GM19239 (cell line): ENCODE measurements at regions not wholly inside any gene's neighbourhood (a gene's known extent, or its start where the extent isn't known, plus 50 kb on each side); places are given as distances from the start of the nearest gene placed in this dataset.

Experiments used
- DNase-seq: peaks from one replicate; pipeline ENCODE4 v3.0.0; 2011; ENCODE audit warnings: low spot score; ENCODE audit not compliant: insufficient read length
- FAIRE-seq: peaks from 2 replicates; lab custom pipeline; 2011; peaks lifted over from hg19 to GRCh38; lab: Jason Lieb, UNC

DNA sequence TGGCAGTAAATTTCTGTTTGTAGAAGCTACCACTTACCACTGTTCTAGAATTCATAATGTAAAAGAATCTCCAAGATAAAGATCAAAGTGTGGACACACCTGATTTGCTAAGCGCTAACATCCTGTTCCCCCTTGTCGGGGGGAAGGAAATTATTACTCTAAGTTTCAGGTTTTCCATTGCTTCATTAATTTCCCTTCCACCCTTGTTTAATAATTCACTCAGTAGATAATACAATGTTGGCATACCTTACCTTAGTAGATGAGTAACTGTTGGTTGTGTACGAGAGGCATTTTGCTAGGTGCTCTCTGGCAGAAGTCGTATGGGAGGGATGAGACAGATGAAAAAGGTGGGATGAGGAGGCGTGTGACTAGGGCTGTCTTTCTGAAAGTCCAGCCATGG lies 641.2 kb upstream of the ARRDC4 start:
- DNase-seq, result no peak
- no peak for FAIRE-seq

DNA sequence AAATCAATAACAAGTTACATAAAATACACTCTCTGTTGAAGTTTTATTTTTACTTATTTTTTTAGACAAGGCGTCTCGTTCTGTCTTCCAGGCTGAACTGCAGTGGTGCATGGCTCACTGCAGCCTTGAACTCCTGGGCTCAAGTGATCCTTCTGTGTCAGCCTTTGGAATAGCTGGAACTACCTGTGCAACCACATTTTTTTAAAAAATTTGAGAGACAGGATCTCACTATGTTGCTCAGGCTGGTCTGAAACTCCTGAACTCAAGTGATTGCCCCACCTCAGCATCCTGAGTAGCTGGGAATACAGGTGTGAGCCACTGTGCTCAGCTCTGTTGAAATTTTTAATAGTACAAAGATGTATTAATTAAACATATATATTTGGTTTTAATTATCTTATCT lies 614.3 kb upstream of the ARRDC4 start:
- FAIRE-seq, result no peak
- no peak for DNase-seq

DNA sequence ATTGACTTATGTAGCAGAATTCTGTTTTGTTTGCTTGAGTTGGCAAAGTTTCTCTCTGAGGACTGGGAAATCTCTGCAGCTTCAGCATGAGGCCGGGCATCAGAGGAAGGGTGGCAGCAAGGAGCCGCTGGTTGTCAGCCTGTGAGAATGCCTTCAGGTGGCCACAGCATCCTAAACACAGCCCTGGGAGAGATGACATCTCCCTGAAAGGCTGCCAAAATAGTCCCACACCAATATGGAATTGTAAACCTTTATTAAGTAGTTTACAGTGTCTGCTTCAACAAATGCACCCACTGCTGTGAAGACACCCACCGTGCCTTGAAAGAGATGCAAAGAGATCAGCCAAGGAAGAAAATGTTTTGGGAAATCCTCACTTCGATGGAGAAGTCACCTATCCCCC lies 609.7 kb upstream of the ARRDC4 start:
- no peak for FAIRE-seq
- no peak for DNase-seq

DNA sequence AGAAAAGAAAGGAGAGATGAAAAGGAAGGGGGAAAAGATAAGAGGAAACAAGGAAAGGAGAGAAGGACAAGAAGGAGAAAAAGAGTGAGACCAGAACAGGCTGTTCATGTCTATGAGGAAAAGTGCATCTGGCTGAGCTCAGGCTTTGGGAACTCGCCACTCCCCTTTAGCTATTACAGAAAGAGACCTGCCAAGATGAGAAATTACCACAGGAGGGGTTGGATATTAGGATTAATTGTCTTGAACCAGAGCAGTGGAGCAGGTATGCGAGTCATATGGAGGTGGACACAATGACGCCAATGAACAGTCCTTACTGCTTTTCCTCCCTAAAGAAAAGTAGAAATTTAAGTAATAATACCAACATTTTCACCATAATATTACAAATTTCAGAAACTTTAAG lies 577.0 kb upstream of the ARRDC4 start:
- FAIRE-seq (no peak), DNase-seq (no peak)

DNA sequence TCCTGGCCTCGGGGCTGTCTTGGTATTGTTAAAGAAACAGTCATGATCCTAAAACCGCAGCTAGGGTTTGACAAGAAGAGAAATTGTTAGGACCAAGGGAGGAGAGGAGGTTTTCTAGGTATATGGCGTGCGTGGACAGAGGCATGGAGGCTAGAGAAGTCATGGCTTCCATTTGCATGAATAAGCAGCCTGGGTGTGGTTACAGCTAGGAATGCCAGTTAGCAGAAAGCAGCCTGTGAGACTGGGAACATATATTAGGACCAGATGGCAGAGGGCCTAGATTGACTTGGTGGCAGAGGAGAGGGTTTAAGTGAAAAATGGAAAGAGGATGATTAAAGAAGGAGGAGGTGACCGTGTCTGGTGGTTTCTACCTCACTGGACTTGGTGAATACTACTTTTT lies 573.6 kb upstream of the ARRDC4 start:
- DNase-seq (no peak), FAIRE-seq (no peak)

DNA sequence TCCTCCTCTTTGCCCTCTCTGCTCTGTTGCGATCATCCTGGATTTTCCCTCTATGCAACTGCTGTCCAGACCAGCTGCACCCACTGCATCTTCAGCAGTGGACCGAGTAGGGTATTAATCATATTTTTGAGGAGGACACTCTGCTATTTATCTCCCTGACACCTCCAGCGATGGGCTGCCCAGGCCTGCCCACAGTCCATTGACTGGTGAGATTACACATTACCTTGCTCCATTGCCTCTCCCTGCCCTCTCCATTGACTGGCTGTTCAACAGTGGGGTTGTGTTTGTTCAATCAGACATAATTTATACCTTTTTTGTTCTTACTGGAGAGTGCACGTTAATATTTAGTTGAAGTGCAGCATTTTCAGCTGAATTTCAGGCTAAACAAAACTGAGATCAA lies 559.3 kb upstream of the ARRDC4 start:
- DNase-seq, result no peak
- FAIRE-seq, result no peak

DNA sequence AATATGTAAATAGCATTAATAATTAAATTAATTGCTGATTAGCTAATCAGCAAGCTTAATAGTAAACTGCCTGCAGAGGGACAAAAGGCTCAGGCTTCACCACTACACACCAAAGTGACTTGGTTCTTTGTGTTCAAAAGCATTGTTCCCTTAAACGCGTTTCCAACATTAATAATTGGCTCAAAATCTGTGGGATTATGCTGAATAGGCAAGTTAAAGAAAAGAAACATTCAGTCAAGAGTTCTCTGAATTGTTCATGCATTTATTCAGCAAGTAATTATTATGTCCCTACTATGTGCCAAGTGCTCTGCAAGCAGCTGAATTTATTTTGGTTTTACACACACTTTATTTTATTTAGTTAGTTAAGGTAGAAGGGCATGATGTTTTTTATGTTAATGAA lies 558.5 kb upstream of the ARRDC4 start:
- no peak for DNase-seq
- no peak for FAIRE-seq

DNA sequence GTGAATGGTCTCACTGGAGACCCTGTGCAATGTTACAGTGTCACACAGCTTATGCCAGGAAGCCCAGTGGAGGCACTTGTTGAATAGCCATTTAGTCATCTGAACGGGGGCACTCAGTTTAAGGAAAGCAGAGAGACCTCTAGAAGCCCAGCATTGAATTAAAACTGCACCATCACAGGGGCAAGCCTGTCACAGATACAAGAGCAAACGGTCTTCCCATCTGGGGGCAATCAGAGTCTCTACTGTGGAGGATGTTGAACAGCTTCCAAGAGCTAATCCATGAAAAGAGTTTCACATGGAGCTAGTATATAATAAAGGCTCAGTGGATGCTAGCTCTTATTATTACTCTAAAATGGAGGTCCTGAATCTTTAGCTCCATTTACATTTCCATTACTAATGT lies 553.7 kb upstream of the ARRDC4 start:
- no peak for DNase-seq
- no peak for FAIRE-seq

DNA sequence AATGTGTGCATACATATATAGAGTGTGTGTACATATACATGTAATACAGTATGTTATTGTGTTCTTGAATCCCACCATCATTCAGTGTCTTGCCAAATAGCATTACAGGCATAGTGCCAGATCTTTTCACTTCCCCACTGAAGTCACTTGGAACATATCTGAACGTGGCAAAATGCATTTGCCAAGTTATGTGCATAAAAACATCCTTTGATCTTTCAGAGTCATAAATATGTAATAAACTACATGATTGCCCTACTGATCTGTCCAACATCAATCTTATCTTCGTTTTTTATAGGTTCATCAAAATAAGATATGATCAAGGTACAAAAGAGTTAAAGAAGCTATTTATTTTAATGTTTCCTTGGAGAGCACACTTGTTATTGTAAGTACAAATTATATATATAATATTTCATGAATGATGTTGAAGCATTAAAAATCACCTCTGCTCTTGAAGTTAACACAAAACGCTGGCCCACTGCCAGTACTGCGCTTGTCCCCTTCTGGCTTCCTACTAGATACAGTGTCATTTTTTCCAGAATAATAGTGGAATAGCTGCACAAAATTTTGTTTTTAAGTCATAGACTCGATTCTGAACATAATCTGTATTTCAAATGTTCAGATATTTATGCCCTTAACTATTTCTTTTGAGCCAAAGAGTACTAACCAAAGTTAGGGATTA lies 549.5 kb upstream of the ARRDC4 start:
- FAIRE-seq (no peak), DNase-seq (no peak)

DNA sequence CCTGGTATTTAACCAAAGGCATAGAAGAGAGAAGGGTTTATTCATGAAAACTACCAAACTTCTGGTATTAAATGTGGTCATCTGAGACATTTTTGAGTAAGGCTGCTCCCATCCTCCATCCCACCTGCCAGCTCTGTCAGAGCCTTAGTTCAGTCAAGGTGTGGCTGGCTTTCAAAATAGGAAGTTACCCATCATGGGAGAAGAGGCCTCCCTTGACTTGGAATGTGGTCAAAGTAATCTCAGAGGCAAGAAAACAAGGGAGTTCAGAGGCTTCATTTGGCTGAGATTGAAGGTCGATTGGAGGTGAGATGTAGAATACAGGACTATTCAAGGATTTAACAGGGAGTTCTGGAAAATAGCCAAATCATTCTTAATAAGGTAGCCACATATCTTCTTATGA lies 540.4 kb upstream of the ARRDC4 start:
- DNase-seq (no peak), FAIRE-seq (no peak)

DNA sequence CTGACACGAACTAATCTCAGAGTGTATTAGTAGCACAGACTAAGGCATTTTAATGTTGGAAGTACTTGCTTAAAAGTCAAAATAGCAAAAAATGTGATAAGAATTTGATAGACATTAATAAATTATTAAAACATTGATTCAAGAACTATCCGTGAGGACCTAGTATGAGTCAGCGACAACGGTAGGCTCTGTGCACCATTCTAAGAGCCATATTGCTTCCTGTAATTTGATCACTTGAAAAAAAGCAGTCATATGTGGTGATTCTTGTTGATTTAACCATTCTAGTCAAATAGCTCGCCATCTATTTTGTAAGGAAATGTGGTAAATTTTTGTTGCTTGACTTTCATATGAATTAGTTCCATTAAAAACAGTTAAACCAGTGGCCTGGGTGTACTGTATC lies 534.9 kb upstream of the ARRDC4 start:
- DNase-seq, result no peak
- no peak for FAIRE-seq

DNA sequence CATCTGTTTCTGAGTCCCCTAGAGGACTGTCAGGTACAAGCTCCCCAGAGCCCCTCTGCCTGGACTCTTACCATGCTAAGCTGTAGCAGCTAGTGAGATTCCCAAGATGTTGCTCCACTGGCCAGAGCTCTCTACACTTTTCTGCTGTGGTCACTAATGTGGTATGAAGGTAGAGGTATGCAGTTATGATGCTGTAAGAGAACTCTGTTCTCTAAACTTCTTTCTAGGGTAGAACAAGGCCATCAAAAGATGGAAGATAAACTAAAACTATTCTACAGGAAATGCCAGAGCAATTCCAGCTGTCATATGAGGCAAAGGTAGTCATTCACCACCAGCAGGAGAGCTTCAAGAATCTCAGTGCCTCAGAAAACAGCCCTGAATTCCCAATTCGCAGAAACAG lies 517.4 kb upstream of the ARRDC4 start:
- no peak for DNase-seq
- FAIRE-seq, result no peak

DNA sequence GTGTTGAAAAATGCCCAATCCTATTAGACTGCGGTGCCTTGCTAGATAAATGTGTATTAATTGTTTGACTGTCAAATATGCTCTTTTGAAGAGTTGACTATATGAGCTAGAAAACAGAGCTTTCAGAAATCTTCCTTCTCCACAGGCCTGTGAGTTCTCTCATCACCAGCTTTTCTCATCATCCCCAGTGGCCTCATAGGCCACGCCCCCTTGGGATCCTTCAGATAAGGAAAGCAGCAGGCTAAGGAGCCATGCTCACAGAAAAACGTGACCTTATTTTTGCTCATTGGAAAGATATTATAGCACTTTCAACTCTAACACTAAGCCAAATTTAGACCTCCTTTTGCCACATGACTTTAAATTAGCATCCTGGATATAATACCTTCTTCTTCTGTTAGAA lies 514.4 kb upstream of the ARRDC4 start:
- DNase-seq (no peak), FAIRE-seq (no peak)

DNA sequence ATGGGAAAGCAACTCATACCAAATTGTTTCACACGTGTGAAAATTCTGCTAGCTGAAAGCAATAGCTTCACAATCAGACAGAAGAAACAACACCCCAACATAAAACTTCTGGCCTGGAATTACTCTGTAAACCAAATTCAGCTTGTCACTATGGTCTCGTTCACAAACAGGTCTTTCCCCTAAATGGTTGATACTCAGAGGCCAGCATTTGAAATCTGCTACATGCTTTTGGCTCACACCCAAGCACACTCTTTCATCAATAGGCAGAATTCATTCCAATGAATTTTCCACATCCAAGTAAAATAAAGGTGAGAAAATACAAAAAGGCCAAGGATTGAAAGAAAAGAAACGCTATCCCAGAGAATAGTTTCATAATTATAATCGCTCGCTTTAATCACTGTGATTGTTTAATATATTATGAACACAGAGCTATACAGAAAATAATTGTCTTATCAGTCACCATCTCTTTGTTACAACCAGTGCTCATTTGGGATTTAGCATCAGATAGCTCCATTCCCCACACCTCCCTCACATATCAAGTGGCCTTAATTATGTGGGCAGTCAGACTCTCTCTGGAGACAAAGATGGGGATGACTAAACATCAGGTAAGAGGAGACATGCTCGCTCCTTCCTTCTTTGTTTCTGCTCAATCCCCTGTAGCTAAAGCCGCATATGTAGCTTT lies 503.8 kb upstream of the ARRDC4 start:
- FAIRE-seq, result no peak
- DNase-seq, result no peak

DNA sequence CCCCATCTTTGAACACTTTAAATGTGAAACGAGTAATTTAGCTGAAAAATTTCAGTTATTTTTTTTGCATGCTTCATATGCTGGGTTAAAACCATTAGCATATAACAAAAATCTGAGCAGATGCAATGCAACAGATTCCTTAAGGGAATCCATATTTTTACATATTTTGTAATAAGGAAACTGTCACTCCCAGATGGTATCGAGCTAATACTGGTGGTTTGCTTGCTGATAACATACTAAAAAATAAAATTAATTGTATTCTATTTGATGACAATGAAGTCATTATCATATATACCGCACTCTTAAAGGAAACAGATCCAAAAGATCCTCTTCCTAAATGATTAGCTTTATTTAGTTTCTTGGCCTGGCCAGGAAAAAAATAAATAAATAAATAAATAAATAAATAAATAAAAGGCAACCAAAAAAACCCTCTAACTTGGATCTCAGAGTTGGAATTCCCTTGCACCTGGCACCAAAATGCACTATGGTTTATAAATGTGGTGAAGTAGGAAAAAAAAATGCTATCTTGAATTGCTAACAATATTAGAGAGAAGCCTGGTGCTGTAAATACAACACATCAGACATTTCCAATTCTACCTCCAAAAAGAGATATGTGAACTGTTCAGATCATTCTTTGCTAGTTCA lies 503.2 kb upstream of the ARRDC4 start:
- DNase-seq (no peak), FAIRE-seq (no peak)

DNA sequence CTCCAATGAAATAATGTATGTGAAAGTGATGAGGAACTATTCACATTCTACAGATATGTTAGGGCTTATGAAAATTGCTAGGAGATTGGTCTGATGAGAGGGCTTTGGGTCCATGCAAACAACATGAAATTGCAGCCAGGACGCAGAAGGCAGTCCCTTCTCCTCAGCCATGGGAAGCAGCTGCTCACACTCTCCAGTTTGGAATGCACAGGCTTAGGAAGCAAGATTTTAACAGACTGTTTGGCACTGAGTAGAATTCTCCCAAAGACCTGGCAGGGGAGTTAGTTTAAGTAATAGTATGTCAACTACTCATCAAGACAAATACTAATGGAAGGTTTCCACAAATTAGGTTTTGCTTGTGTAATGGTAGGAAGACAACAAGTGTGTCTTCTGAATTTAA lies 500.7 kb upstream of the ARRDC4 start:
- DNase-seq (no peak), FAIRE-seq (no peak)

DNA sequence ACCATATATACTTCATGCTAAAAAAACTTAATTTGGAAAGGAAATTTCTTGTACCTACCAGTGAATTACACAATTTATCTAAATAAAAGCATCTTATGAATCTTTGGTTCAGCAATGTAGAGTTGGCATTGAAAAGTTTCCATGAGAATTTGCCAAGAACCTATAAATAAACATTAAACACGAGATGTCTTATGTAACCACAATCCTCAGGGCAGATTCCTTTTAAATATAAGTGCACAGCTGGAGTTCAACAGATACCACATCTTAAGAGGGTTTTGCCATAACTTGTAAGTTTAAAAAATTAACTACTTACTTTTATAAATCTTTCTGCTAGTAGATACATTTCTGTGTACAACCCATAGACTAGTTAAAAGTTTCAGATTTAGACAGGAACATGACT lies 499.3 kb upstream of the ARRDC4 start:
- FAIRE-seq (no peak), DNase-seq (no peak)

DNA sequence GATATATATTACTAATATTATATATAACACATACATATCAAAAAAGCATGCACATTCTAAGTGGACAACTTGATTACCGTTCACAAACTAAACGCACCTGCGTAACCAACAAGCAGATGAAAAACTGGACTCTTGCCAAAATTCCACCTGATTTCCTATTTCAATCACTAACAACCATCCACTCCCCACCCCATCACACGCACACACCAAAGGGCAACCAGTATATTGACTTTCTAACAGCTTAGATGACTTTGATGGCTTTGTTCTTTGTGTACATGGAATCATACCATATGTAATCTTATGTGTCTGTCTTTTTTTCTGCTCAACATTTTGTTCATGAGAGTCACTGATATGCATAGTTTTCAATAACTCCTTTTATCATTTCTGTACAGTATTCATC lies 496.8 kb upstream of the ARRDC4 start:
- DNase-seq (no peak), FAIRE-seq (no peak)

DNA sequence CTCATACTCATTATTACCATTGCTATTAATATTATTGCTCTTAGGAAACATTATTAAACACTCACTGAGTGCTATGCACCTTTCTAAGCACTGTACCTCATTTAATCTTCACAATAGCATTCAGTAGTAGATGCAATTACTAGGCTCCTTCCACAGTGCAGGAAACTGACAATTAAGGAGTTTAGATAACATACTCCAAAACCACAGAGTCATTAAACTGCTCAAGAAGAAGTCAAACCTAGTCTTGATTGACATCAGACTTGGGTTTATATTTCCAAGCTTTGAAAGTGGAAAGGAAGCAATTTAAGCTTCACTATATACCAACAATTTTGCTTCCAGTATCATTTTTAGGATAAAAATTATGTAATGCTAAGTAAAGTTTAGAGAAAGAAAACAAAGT lies 490.1 kb upstream of the ARRDC4 start:
- FAIRE-seq (no peak), DNase-seq (no peak)

DNA sequence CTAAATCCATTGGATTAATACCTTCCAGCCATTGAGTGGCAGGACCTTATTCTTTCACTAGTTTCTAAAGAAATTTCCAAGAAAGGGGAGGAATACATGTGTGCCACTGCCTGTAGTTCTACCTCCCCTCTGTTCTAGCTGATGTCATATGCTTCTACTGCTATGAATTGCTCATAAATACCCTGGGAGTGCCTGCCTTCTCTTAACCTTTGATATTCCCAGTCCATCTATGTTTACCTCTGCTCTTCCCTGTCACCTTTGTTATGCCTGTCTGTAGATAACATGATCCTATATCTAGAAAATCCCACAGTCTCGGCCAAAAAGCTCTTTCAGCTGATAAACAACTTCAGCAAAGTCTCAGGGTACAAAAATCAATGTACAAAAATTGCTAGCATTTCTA lies 486.9 kb upstream of the ARRDC4 start:
- FAIRE-seq (peak; percentile 39), DNase-seq (no peak)

DNA sequence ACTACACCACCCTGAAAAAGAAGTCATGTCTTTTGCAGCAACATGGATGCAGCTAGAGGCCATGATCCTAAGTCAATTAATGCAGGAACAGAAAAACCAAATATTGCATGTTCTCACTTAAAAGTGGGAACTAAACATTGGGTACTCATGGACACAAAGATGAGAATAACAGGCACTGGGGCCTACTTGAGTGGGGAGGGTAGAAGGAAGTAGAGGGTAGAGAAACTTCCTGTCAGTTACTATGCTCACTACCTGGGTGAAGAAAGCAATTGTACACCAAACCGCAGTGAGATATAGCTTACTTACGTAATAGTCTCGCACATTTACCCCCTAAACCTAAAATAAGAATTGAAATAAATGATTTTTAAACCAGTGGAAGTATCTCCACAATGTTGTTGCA lies 480.5 kb upstream of the ARRDC4 start:
- FAIRE-seq (no peak), DNase-seq (no peak)

DNA sequence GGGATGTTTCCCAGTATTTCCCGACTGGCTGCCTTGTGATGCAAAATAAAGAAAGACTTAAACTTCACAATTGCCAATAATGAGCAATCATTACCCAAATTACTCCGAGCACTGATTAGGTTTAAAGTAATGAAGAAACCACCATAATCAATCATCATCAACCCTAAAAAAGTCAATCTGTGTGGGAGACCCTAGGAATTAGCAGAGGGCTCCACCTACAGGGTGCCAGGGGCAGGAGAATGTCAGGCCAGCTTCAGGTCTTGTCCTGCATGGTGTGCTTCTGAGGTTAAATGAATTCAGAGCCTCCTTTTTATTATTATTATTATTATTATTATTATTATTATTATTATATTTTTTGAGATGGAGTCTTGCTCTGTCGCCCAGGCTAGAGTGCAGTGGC lies 478.0 kb upstream of the ARRDC4 start:
- DNase-seq, result no peak
- FAIRE-seq, result no peak
